ENCODE measurements at regions not wholly inside any gene's neighbourhood (a gene's known extent, or its start where the extent isn't known, plus 50 kb on each side); places are given as distances from the start of the nearest gene placed in this dataset.
A peak's percentile ranks its signal among the peaks of the same experiment; 100 is the strongest.

DNA sequence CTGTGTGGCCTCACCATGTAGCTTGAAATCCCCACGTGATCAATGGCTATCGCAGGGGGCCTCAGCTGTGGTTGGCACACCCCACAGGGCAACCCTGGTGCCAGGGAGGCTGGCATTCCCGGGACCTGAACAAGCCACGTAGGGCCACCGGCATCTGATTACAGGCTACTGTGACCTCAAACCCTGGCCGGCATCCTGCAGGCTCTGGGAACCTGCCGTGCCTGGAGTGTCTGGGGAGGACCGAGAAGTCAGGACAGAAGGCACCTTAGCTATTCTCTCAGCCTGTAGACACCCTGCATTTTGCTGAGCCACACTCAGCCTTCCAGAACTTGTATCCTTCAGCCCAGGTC is 213.0 kb downstream of the GLI2 start:
- H3K4me3 ChIP-seq (ENCODE audit: low read depth, low read length): no peak overlapping the region
- TF ChIP-seq MYC (IDR thresholded peaks at IDR 0.05; ENCODE audit: low read depth, low read length): no peak
- TF ChIP-seq POLR2A (IDR thresholded peaks at IDR 0.05; ENCODE audit: extremely low read depth, insufficient read length): no peak
- TF ChIP-seq, protein P1, sequence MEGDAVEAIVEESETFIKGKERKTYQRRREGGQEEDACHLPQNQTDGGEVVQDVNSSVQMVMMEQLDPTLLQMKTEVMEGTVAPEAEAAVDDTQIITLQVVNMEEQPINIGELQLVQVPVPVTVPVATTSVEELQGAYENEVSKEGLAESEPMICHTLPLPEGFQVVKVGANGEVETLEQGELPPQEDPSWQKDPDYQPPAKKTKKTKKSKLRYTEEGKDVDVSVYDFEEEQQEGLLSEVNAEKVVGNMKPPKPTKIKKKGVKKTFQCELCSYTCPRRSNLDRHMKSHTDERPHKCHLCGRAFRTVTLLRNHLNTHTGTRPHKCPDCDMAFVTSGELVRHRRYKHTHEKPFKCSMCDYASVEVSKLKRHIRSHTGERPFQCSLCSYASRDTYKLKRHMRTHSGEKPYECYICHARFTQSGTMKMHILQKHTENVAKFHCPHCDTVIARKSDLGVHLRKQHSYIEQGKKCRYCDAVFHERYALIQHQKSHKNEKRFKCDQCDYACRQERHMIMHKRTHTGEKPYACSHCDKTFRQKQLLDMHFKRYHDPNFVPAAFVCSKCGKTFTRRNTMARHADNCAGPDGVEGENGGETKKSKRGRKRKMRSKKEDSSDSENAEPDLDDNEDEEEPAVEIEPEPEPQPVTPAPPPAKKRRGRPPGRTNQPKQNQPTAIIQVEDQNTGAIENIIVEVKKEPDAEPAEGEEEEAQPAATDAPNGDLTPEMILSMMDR (IDR thresholded peaks at IDR 0.05; ENCODE audit: low read depth, low read length): no peak
- TF ChIP-seq, protein P2, sequence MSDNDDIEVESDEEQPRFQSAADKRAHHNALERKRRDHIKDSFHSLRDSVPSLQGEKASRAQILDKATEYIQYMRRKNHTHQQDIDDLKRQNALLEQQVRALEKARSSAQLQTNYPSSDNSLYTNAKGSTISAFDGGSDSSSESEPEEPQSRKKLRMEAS (IDR thresholded peaks at IDR 0.05; ENCODE audit: low read depth, low read length): no peak
- no peak for DNase-seq (ENCODE audit: low read depth)

DNA sequence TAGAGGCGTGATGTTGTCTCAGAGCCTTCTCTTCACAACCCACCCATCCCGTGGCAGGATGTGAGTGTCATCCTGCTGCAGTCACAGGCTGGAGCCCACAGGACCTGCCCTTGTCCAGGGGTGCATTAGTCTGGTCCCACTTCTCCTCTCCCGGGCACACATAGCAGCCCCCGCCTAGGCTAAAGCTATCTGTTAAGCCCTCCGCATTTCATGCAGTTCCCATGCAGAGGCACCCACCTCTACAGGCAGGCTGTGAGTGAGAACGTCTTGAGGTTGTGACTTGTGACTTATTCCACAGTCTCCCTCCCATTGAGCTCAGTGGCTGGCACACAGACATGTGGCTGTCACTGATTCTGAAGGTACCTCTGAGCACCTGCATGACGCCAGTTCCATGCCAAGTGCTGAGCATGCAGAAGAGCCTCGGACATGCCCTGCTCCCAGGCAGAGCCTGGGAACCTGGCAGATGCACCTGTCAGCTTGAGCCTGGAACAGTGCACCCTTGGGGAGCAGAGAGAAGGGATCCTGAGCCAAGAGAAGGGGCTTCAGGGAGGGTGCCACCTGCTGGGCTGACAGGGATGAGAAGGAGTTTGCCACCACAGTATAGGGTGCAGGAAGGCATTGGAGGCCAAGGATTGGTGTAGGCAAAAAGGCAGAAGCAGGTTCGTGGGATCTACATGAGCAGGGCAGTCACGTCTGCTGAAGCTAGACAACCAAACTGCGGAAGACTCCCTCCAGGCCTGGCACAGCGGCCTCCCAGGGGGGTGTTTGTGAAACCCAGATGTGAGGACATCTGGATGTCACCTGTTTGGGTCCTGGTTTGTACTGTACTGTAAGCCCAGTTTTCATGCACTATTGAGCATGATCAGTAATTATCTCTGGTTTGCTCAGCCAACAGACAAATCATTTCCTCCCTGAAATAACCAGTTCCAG is 213.6 kb downstream of the GLI2 start:
- DNase-seq (ENCODE audit: low read depth): peak; percentile 44
- TF ChIP-seq, protein P2 (IDR thresholded peaks at IDR 0.05; ENCODE audit: low read depth, low read length): no peak
- TF ChIP-seq POLR2A (IDR thresholded peaks at IDR 0.05; ENCODE audit: extremely low read depth, insufficient read length): no peak
- TF ChIP-seq, protein P1 (IDR thresholded peaks at IDR 0.05; ENCODE audit: low read depth, low read length): peak; percentile 54
- no peak overlapping the region for H3K4me3 ChIP-seq (ENCODE audit: low read depth, low read length)

DNA sequence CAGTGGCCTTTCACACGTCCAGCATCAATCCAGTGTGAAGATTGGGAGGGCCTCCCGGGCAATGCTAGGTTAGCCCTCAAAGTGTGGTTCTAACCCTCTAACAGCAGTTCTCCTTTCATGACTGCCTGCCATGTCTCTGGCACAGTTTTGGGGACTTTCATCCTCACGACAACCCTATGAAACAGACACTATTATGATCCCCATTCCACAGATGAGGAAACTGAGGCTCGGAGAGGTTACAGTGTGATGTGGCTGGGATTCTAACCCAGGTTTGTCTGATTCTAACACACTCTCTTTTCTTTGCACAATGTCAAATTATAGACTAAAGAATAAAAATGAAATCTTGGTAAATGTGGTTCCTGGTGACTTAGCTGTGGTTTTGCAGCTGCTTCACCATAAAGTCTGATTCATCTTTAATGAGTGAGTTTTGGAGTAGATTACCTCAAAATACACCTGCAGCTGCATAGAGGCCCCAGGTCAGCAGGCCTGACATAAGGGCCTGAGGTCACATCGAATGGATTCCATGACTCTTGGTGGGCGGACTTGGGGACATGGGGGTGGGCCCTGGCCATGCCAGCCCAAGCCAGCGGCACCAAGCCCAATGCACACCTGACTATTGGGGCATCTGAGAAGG is 214.4 kb downstream of the GLI2 start:
- no peak overlapping the region for H3K4me3 ChIP-seq (ENCODE audit: low read depth, low read length)
- TF ChIP-seq POLR2A (IDR thresholded peaks at IDR 0.05; ENCODE audit: extremely low read depth, insufficient read length): no peak
- TF ChIP-seq, protein P1 (IDR thresholded peaks at IDR 0.05; ENCODE audit: low read depth, low read length): no peak
- TF ChIP-seq, protein P2 (IDR thresholded peaks at IDR 0.05; ENCODE audit: low read depth, low read length): no peak
- no peak for TF ChIP-seq MYC (IDR thresholded peaks at IDR 0.05; ENCODE audit: low read depth, low read length)

DNA sequence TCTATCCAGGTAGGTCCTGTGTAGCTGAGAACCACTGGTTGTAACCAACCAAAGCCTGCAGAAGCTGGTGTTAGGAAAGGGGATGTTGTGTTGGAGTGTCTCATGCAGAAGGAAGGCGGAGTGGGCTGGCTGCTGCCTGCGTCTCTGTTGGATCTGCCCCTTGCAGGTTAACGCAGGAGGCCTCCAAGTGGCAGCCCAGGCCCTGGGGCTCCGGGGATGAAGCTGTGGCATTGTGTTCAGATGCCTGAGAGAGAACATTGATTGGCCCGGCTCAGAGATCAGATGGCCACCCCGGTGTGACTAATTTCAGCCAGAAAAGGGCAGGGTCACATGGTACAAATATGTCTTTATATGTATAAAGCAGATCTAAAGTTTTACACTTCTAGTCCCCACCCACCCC is 216.0 kb downstream of the GLI2 start:
- no peak overlapping the region for H3K4me3 ChIP-seq (ENCODE audit: low read depth, low read length)
- no peak for TF ChIP-seq POLR2A (IDR thresholded peaks at IDR 0.05; ENCODE audit: extremely low read depth, insufficient read length)
- TF ChIP-seq, protein P1 (IDR thresholded peaks at IDR 0.05; ENCODE audit: low read depth, low read length): no peak
- TF ChIP-seq MYC (IDR thresholded peaks at IDR 0.05; ENCODE audit: low read depth, low read length): no peak
- TF ChIP-seq, protein P2 (IDR thresholded peaks at IDR 0.05; ENCODE audit: low read depth, low read length): no peak
- DNase-seq (ENCODE audit: low read depth): no peak

More for the DNA sequence above, 214.4 kb downstream of the GLI2 start:
- no peak for DNase-seq (ENCODE audit: low read depth)

DNA sequence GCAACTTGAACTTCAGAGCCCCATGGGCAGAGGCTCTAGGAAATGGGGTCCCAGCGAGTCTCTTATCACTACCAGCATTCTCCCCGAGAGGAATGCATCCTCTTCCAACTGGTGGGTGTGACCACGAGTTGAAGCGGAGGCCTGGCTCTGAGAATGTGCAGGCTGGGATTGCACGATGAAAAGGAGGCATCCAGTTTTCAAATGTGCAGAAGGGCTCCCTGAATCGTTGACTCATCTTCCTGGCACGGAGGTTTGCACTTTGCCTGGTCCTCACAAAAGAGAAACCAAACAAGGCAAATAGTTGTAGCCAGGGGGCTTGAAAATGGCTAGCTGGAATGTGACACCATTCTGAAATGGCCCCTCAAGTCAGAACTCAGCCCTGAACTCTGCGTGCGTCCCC is 216.7 kb downstream of the GLI2 start:
- TF ChIP-seq POLR2A (IDR thresholded peaks at IDR 0.05; ENCODE audit: extremely low read depth, insufficient read length) (no peak), MYC (IDR thresholded peaks at IDR 0.05; ENCODE audit: low read depth, low read length) (no peak)
- TF ChIP-seq, protein P2 (IDR thresholded peaks at IDR 0.05; ENCODE audit: low read depth, low read length): no peak
- TF ChIP-seq, protein P1 (IDR thresholded peaks at IDR 0.05; ENCODE audit: low read depth, low read length): no peak
- H3K4me3 ChIP-seq (ENCODE audit: low read depth, low read length): no peak overlapping the region
- DNase-seq (ENCODE audit: low read depth): no peak

Data from NB4 (cell line).